ENCODE measurements at regions not wholly inside any gene's neighbourhood (a gene's known extent, or its start where the extent isn't known, plus 50 kb on each side); places are given as distances from the start of the nearest gene placed in this dataset.

DNA sequence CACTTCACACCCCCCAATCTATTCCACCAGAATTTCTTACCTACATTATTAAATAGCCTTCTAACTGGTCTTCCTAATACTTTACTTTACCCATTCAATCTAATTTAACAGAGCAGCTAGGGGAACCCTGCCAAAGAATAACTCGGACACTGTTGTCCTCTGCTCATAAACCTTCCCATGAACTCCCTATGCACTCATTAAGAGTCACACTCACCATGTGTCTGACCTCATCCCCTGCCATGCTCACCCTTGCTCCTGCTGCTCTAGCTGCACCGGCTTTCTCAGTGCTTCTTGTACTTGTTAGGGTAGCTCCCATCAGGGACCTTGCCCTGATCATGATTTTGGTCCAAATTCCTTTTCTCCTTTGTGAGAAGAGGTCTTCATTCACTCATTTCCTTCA is 54.6 kb upstream of the GUCY1A1 start:
- no peaks in the 10 kb centered on the region for H3F3A ChIP-seq (ENCODE audit: insufficient read depth, low read length)
- H3K27ac ChIP-seq (ENCODE audit: low read depth, low read length, poor library complexity, severe bottlenecking) = no peak overlapping the region
- TF ChIP-seq EZH2 (IDR thresholded peaks at IDR 0.05; ENCODE audit: borderline replicate concordance, low read length) = no peak
- TF ChIP-seq, protein P1, sequence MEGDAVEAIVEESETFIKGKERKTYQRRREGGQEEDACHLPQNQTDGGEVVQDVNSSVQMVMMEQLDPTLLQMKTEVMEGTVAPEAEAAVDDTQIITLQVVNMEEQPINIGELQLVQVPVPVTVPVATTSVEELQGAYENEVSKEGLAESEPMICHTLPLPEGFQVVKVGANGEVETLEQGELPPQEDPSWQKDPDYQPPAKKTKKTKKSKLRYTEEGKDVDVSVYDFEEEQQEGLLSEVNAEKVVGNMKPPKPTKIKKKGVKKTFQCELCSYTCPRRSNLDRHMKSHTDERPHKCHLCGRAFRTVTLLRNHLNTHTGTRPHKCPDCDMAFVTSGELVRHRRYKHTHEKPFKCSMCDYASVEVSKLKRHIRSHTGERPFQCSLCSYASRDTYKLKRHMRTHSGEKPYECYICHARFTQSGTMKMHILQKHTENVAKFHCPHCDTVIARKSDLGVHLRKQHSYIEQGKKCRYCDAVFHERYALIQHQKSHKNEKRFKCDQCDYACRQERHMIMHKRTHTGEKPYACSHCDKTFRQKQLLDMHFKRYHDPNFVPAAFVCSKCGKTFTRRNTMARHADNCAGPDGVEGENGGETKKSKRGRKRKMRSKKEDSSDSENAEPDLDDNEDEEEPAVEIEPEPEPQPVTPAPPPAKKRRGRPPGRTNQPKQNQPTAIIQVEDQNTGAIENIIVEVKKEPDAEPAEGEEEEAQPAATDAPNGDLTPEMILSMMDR (IDR thresholded peaks at IDR 0.05; ENCODE audit: low read length) = no peak
- H3K27me3 ChIP-seq (ENCODE audit: insufficient read depth, low read length) = no peaks in the 10 kb centered on the region
- no peaks in the 10 kb centered on the region for H3K36me3 ChIP-seq (ENCODE audit: insufficient read depth, low read length)
- no peaks in the 10 kb centered on the region for H3K4me1 ChIP-seq (ENCODE audit: insufficient read depth, low read length, severe bottlenecking)
- H3K9me2 ChIP-seq (ENCODE audit: low read depth, low read length) = no peaks in the 10 kb centered on the region
- no peaks in the 10 kb centered on the region for H3K9me3 ChIP-seq (ENCODE audit: low read length)
- H4K20me1 ChIP-seq (ENCODE audit: insufficient read depth, low read length) = no peaks in the 10 kb centered on the region
- H2AFZ ChIP-seq (ENCODE audit: low read length) = no peak overlapping the region
- no peak overlapping the region for H3K4me2 ChIP-seq (ENCODE audit: low read length)
- no peak overlapping the region for H3K4me3 ChIP-seq (ENCODE audit: low read depth, low read length, poor library complexity, severe bottlenecking)
- H3K79me2 ChIP-seq (ENCODE audit: insufficient read depth, low read length) = no peaks in the 10 kb centered on the region
- no peak overlapping the region for H3K9ac ChIP-seq (ENCODE audit: low read length)

DNA sequence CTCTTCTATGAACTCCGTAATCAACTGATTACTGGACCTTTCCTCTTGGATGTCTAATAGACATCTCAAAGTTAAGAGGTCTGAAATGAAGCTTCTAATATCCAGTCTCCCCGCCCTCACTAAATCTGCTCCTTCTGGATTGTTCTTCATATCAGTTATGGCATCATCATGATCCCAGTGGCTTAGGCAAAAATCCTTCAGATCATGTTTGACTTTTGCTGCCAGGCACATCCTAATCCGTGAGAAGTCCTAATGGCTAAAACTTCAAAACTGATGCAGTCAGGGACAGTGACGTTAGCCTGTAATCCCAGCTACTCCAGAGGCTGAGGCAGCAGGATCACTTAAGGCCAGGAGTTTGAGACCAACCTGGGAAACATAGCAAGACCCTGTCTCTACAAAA is 55.1 kb upstream of the GUCY1A1 start:
- H2AFZ ChIP-seq (ENCODE audit: low read length) = no peak overlapping the region
- no peak overlapping the region for H3K27ac ChIP-seq (ENCODE audit: low read depth, low read length, poor library complexity, severe bottlenecking)
- no peaks in the 10 kb centered on the region for H3K27me3 ChIP-seq (ENCODE audit: insufficient read depth, low read length)
- no peak overlapping the region for H3K4me3 ChIP-seq (ENCODE audit: low read depth, low read length, poor library complexity, severe bottlenecking)
- H3K9me3 ChIP-seq (ENCODE audit: low read length) = no peaks in the 10 kb centered on the region
- no peaks in the 10 kb centered on the region for H3K36me3 ChIP-seq (ENCODE audit: insufficient read depth, low read length)
- no peaks in the 10 kb centered on the region for H3F3A ChIP-seq (ENCODE audit: insufficient read depth, low read length)
- H4K20me1 ChIP-seq (ENCODE audit: insufficient read depth, low read length) = no peaks in the 10 kb centered on the region
- H3K9ac ChIP-seq (ENCODE audit: low read length) = no peak overlapping the region
- no peak overlapping the region for H3K4me2 ChIP-seq (ENCODE audit: low read length)
- TF ChIP-seq EZH2 (IDR thresholded peaks at IDR 0.05; ENCODE audit: borderline replicate concordance, low read length) = no peak
- TF ChIP-seq, protein P1 (IDR thresholded peaks at IDR 0.05; ENCODE audit: low read length) = no peak
- no peaks in the 10 kb centered on the region for H3K79me2 ChIP-seq (ENCODE audit: insufficient read depth, low read length)
- no peaks in the 10 kb centered on the region for H3K9me2 ChIP-seq (ENCODE audit: low read depth, low read length)
- H3K4me1 ChIP-seq (ENCODE audit: insufficient read depth, low read length, severe bottlenecking) = no peaks in the 10 kb centered on the region

DNA sequence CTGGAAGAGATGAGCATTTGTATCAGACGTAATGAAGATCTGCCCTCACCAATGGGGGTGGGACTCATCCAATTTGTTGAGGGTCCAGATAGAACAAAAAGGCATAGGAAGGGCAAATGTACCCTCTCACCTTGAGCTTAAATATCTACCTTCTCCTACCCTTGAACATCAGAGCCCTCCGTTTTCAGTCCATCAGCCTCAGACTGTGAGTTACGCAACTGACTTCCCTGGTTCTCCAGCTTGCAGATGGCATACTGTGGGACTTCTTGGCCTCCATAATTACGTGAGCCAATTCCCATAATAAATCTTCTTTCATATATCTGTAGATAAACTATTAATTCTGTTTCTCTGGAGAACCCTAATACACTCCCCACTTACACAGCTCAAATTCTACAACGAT is 56.5 kb upstream of the GUCY1A1 start:
- no peaks in the 10 kb centered on the region for H3F3A ChIP-seq (ENCODE audit: insufficient read depth, low read length)
- H3K9ac ChIP-seq (ENCODE audit: low read length) = no peak overlapping the region
- no peak overlapping the region for H2AFZ ChIP-seq (ENCODE audit: low read length)
- H3K9me2 ChIP-seq (ENCODE audit: low read depth, low read length) = no peaks in the 10 kb centered on the region
- no peak overlapping the region for H3K27ac ChIP-seq (ENCODE audit: low read depth, low read length, poor library complexity, severe bottlenecking)
- TF ChIP-seq, protein P1 (IDR thresholded peaks at IDR 0.05; ENCODE audit: low read length) = no peak
- TF ChIP-seq EZH2 (IDR thresholded peaks at IDR 0.05; ENCODE audit: borderline replicate concordance, low read length) = no peak
- H3K27me3 ChIP-seq (ENCODE audit: insufficient read depth, low read length) = no peaks in the 10 kb centered on the region
- H3K4me1 ChIP-seq (ENCODE audit: insufficient read depth, low read length, severe bottlenecking) = no peaks in the 10 kb centered on the region
- no peaks in the 10 kb centered on the region for H3K9me3 ChIP-seq (ENCODE audit: low read length)
- H3K4me3 ChIP-seq (ENCODE audit: low read depth, low read length, poor library complexity, severe bottlenecking) = no peak overlapping the region
- H3K36me3 ChIP-seq (ENCODE audit: insufficient read depth, low read length) = no peaks in the 10 kb centered on the region
- no peaks in the 10 kb centered on the region for H4K20me1 ChIP-seq (ENCODE audit: insufficient read depth, low read length)
- H3K4me2 ChIP-seq (ENCODE audit: low read length) = no peak overlapping the region
- H3K79me2 ChIP-seq (ENCODE audit: insufficient read depth, low read length) = no peaks in the 10 kb centered on the region

Data from OCI-LY1 (cell line).